DMS153 treated with DMSO at 0.1 percent for 48 hours (cell line): ENCODE measurements at regions not wholly inside any gene's neighbourhood (a gene's known extent, or its start where the extent isn't known, plus 50 kb on each side); places are given as distances from the start of the nearest gene placed in this dataset.
A peak's percentile ranks its signal among the peaks of the same experiment; 100 is the strongest.
"Not testable (repeated sequence)": the region's sequence is repeated elsewhere in the genome, so short reads cannot be mapped to it uniquely, and the experiment has no call there.

Source experiments
- DNase-seq: peaks from one replicate; lab custom pipeline; 2025; ENCODE audit not compliant: unreplicated experiment; lab: John Stamatoyannopoulos, UW

- no peak for DNase-seq
These were observed 52.4 kb upstream of the GNAI1 start for GRCh38 chr7:80082213-80082612.

DNA sequence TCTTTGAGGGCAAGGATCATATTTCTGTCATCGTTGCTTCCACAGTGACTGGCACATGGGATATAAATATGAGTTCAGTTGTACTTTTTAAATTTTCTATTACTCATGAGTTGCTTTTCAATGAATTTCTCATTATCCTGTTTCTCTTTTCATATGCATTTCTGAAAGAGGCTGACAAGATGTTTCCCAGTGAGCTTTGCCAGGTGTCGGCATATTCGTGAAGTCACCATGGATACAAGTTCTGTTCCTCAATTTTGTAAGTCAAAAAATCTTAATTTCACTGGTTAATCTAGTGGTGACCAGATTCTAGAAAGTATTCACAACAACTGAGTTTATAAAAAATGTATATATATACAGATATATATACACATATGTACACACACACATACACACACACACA lies 55.7 kb upstream of the GNAI1 start:
- DNase-seq = no peak

DNA sequence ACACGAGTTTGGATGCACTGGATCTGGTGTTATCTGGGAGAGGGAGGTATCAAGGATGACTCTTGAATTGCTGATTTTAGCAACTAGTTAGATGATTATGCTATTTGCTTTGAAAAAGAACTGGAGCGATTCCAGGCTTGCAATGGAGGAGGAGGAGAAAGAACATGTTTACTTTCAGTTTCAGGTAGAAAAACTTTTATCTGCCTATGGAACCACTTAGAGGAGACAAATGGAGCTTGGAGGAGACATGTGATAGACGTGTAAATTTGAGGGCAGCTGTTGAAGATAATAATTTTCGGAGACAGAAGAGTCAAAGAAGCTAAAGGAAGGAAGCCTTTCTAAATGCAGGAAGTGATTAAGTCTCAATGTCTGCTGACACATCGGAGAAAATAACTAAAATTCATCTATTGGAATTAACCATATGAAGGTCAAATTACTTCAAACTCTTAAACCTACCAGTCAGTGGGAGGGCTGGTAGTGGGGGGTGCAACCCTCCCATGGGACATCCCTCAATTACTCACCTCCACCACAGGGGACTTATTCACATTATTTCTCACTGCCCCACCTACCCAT lies 56.4 kb upstream of the GNAI1 start:
- no peak for DNase-seq

- no peak for DNase-seq
These were observed 64.2 kb upstream of the GNAI1 start for GRCh38 chr7:80070391-80070790.

- no peak for DNase-seq
These were observed 68.0 kb upstream of the GNAI1 start for GRCh38 chr7:80066639-80067038.

- DNase-seq = no peak
These were observed 70.8 kb upstream of the GNAI1 start for GRCh38 chr7:80063834-80064233.

DNA sequence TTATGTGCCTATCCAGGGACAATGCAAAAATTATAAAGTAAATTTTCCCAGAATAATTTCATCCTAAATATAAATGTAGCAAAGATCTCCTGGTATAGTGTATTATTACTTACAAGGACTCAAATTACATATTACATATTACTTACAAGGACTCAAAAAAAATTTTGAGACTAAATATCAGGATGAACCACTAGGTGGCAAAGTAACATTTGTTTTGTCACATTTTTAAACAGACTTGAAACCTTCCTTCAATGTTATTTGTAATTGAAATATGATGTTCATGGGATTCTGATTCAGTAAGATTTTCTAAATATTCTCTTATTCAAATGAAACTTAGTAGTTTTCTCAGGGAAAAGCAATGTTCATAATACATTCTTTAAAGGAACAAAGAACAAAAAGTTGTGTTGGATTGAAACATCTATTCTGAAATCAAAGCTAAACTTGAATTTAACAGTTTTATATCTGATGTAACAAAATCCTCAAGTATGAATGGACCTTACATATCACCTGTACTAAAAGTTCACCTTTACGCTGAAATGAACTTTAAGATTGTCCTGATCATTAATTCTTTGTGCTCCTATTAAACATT lies 74.3 kb upstream of the GNAI1 start:
- DNase-seq = peak; percentile 62

DNA sequence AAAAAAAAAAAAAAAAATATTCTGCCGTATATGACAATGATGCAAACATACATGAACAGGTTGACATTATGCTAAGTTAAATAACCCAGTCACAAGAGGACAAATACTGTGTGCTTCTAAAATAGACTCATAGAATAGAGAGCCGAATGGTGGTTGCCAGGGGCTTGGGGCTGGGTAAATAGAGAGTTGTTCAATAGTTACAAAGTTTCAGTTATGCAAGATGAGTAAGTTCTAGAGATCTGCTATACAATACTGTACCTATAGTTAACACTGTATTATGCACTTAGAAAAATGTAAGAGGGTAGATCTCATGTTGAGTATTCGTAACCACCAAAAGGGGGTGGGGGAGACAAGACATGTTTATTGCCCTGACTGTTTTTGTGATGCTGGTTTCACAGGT lies 77.1 kb upstream of the GNAI1 start:
- DNase-seq = no peak

DNA sequence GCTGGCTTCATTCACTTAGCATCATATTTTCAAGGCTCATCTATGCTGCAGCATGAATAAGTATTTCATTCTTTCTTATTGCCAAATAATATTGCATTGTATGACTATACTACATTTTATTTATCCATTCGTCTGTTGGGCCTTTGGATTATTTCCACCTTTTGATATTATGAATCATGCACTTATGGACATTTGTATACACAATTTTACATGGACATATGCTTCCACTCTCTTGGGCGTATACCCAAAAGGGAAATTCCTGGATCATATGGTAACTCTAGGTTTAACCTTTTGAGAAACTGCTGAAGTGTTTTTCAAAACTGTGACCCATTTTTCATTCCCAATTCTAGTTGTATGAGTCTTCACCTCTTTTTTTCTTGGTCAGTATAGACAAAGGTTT lies 80.3 kb upstream of the GNAI1 start:
- no peak for DNase-seq

GRCh38 chr7:80053124-80053523 lies 81.5 kb upstream of the GNAI1 start:
- DNase-seq = peak; percentile 76

DNA sequence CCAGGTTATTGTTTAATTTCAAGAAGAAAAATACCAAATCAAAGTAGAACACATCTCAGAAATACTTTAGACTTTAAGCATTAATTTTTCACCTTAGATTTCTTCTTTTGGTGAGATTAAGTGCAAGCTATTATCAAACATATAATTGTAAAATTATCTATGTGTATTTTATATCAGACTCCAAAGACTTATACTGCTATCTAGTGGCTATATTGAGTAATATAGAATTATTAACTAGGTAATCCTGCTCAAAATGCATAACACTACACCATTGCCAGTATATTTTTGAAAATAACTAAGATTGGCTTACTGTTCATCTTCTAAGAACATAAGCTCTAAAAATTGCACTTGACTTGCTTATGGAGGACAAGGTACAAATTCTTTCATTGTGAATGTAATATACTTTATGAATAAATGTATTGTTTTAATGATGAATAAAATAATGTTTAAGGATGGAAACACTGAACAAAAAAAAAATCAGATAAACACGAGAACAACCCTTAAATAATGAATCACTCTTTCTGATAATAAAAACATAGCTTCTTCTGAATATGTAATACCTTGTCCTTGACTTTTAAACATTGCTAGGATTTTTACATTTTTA lies 86.7 kb upstream of the GNAI1 start:
- peak; percentile 31 for DNase-seq

GRCh38 chr7:80047032-80047431 lies 87.6 kb upstream of the GNAI1 start:
- no peak for DNase-seq

- no peak for DNase-seq
These were observed 89.8 kb upstream of the GNAI1 start for GRCh38 chr7:80044796-80045195.

GRCh38 chr7:80040752-80041151 lies 93.9 kb upstream of the GNAI1 start:
- DNase-seq = no peak

- DNase-seq = no peak
These were observed 94.3 kb upstream of the GNAI1 start for GRCh38 chr7:80040335-80040734.

GRCh38 chr7:80039251-80039884 lies 95.3 kb upstream of the GNAI1 start:
- DNase-seq = no peak

- no peak for DNase-seq
These were observed 96.9 kb upstream of the GNAI1 start for GRCh38 chr7:80037689-80038088.

GRCh38 chr7:80036107-80036506 lies 98.5 kb upstream of the GNAI1 start:
- DNase-seq = no peak

DNA sequence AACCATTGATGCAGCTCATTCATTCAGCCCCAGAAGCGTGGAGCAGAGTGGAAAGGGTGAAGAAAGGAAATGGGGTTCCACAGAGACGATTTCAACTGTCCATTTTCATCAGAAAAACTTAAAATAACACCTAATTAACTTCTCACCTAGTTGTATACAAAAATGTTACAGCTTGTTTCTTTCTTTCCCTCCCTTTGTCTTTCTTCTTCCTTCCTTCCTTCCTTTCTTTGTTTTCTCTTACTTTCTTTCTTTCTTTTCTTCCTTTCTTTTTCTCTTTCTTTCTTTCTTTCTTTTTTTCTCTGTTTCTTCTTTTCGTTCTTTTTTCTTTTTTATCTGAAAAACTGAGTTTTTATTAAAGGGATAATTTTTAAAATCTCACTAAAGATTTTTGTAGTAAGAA lies 105.9 kb upstream of the GNAI1 start:
- DNase-seq = no peak

- peak; percentile 26 for DNase-seq
These were observed 106.9 kb upstream of the GNAI1 start for GRCh38 chr7:80027611-80028173.

DNA sequence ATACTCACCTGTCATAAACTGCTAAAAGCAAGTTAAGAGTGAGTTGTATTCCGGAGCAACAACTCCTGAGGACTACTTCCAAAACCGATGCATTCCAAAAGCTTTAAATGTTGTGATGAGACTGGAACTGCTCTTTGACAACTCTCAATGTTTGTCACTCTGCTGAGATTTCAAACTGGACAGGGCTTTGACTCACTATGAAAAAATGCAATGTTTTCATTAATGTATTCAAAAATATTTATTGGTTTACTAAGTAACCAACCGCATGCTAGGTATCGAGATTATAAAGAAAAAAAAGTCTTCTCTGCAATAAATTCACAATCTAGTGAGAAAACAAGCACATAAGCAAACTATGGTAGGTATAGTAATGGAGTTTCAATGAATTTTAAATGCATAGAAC lies 107.9 kb upstream of the GNAI1 start:
- no peak for DNase-seq

DNA sequence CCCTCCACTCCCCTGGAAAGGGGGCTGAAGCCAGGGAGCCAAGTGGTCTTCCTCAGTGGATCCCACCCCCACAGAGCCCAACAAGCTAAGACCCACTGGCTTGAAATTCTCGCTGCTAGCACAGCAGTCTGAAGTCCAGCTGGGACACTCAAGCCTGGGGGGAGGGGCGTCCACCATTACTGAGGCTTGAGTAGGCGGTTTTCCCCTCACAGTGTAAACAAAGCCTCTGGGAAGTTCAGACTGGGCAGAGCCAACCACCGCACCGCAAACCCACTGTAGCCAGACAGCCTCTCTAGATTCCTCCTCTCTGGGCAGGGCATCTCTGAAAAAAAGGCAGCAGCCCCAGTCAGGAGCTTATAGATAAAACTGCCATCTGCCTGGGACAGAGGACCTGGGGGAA lies 114.4 kb upstream of the GNAI1 start:
- DNase-seq = not testable (repeated sequence)
